H9 (cell line): ENCODE measurements at regions not wholly inside any gene's neighbourhood (a gene's known extent, or its start where the extent isn't known, plus 50 kb on each side); places are given as distances from the start of the nearest gene placed in this dataset.

ENCODE experiments used
- DNase-seq: peaks from one replicate; pipeline ENCODE4 v3.0.0-alpha.2; 2017
- H2AFZ ChIP-seq: one replicate; pipeline ENCODE4 v1.6.1; 2013; ENCODE audit warnings: mild to moderate bottlenecking, low read length, control low read depth, moderate library complexity
- H2AK5ac ChIP-seq: 2 replicates; pipeline ENCODE4 v1.6.1; 2013; ENCODE audit warnings: low read length, control low read depth, mixed read lengths; ENCODE audit not compliant: insufficient read length
- H2BK120ac ChIP-seq: one replicate; pipeline ENCODE4 v1.6.1; 2013; ENCODE audit warnings: low read depth, mild to moderate bottlenecking, low read length, control low read depth, inconsistent platforms; ENCODE audit not compliant: poor library complexity, severe bottlenecking
- H2BK12ac ChIP-seq: 2 replicates; pipeline ENCODE4 v1.6.1; 2013; ENCODE audit warnings: low read length, control low read depth, mixed read lengths, low read depth; ENCODE audit not compliant: insufficient read length
- H2BK15ac ChIP-seq: 2 replicates; pipeline ENCODE4 v1.6.1; 2013; ENCODE audit warnings: low read depth, low read length, control low read depth
- H2BK20ac ChIP-seq: one replicate; pipeline ENCODE4 v1.6.1; 2013; ENCODE audit warnings: low read depth, mild to moderate bottlenecking, low read length, control low read depth, inconsistent platforms; ENCODE audit not compliant: poor library complexity, severe bottlenecking
- H2BK5ac ChIP-seq: 2 replicates; pipeline ENCODE4 v1.6.1; 2013; ENCODE audit warnings: low read length, control low read depth, mixed read lengths; ENCODE audit not compliant: insufficient read length
- H3K14ac ChIP-seq: 2 replicates; pipeline ENCODE4 v1.6.1; 2013; ENCODE audit warnings: low read length, control low read depth; ENCODE audit not compliant: insufficient read depth
- H3K18ac ChIP-seq: 2 replicates; pipeline ENCODE4 v1.6.1; 2013; ENCODE audit warnings: low read depth, mild to moderate bottlenecking, mixed read lengths, low read length, control low read depth; ENCODE audit not compliant: insufficient read length
- H3K23ac ChIP-seq: 2 replicates; pipeline ENCODE4 v1.6.1; 2013; ENCODE audit warnings: low read length, control low read depth, mixed read lengths, low read depth; ENCODE audit not compliant: insufficient read length
- H3K23me2 ChIP-seq: 2 replicates; pipeline ENCODE4 v1.6.1; 2013; ENCODE audit warnings: low read depth, mild to moderate bottlenecking, mixed read lengths, low read length, control low read depth; ENCODE audit not compliant: insufficient read length, poor library complexity, severe bottlenecking
- H3K27ac ChIP-seq: 2 replicates; pipeline ENCODE4 v1.5.1; 2013; ENCODE audit warnings: low read length, control low read depth, mixed read lengths, low read depth; ENCODE audit not compliant: insufficient read length
- H3K27me3 ChIP-seq: 2 replicates; pipeline ENCODE4 v1.6.1; 2013; ENCODE audit warnings: low read length, control low read depth, inconsistent platforms; ENCODE audit not compliant: insufficient read depth
- H3K4ac ChIP-seq: 2 replicates; pipeline ENCODE4 v1.6.1; 2013; ENCODE audit warnings: low read depth, mild to moderate bottlenecking, control low read depth, inconsistent platforms, low read length, moderate library complexity
- H3K4me1 ChIP-seq: 2 replicates; pipeline ENCODE4 v1.6.1; 2013; ENCODE audit warnings: low read length, control low read depth, inconsistent platforms; ENCODE audit not compliant: insufficient read depth
- H3K4me2 ChIP-seq: 2 replicates; pipeline ENCODE4 v1.6.1; 2013; ENCODE audit warnings: low read length, control low read depth, mixed read lengths; ENCODE audit not compliant: insufficient read length, insufficient read depth
- H3K56ac ChIP-seq: 2 replicates; pipeline ENCODE4 v1.6.1; 2013; ENCODE audit warnings: low read depth, mild to moderate bottlenecking, mixed read lengths, low read length, control low read depth; ENCODE audit not compliant: insufficient read length
- H3K79me1 ChIP-seq: 2 replicates; pipeline ENCODE4 v1.6.1; 2013; ENCODE audit warnings: low read depth, mild to moderate bottlenecking, moderate library complexity, low read length, control low read depth, inconsistent platforms; ENCODE audit not compliant: insufficient read depth, poor library complexity, severe bottlenecking
- H3K79me2 ChIP-seq: 2 replicates; pipeline ENCODE4 v1.6.1; 2013; ENCODE audit warnings: low read length, control low read depth, inconsistent platforms; ENCODE audit not compliant: insufficient read depth
- H3K9ac ChIP-seq: 2 replicates; pipeline ENCODE4 v1.6.1; 2013; ENCODE audit warnings: low read length, control low read depth, mixed read lengths; ENCODE audit not compliant: insufficient read length; ENCODE audit errors: extremely low read depth
- H3K9me3 ChIP-seq: one replicate; pipeline ENCODE4 v1.6.1; 2013; ENCODE audit warnings: low read depth, low read length, inconsistent platforms; ENCODE audit not compliant: control insufficient read depth
- H3T11ph ChIP-seq: one replicate; pipeline ENCODE4 v1.6.1; 2013; ENCODE audit warnings: mild to moderate bottlenecking, low read length, control low read depth, inconsistent platforms
- H4K20me1 ChIP-seq: one replicate; pipeline ENCODE4 v1.6.1; 2013; ENCODE audit not compliant: control insufficient read depth, insufficient read length, insufficient read depth
- H4K5ac ChIP-seq: 2 replicates; pipeline ENCODE4 v1.6.1; 2013; ENCODE audit warnings: low read depth, mild to moderate bottlenecking, mixed read lengths, low read length, control low read depth; ENCODE audit not compliant: insufficient read length
- H4K8ac ChIP-seq: replicated peaks from 2 replicates; pipeline ENCODE4 v1.6.1; 2013; ENCODE audit warnings: low read length, control low read depth, mixed read lengths, low read depth; ENCODE audit not compliant: insufficient read length
- H4K91ac ChIP-seq: 2 replicates; pipeline ENCODE4 v1.6.1; 2013; ENCODE audit warnings: low read depth, mild to moderate bottlenecking, moderate library complexity, mixed read lengths, low read length, control low read depth; ENCODE audit not compliant: insufficient read length
- H3K27ac Mint-ChIP-seq, 3 experiments: 2 replicates in 2 of 3; 3 replicates in 1 of 3; pipeline ENCODE4 v1.8.0; 2020 to 2021; ENCODE audit warnings: mixed read lengths in 3 of 3, mild to moderate bottlenecking in 1 of 3, moderate library complexity in 1 of 3
- H3K27me3 Mint-ChIP-seq: 2 replicates; pipeline ENCODE4 v1.8.0; 2021; ENCODE audit warnings: low read depth, mild to moderate bottlenecking, moderate library complexity, mixed read lengths
- H3K36me3 Mint-ChIP-seq, 3 experiments: 2 replicates in 2 of 3; 3 replicates in 1 of 3; pipeline ENCODE4 v1.8.0; 2020 to 2021; ENCODE audit warnings: low read depth in 3 of 3, mixed read lengths in 3 of 3; ENCODE audit not compliant: insufficient read depth in 1 of 3
- H3K4me1 Mint-ChIP-seq, 2 experiments: 2 replicates each; pipeline ENCODE4 v1.8.0; 2020; ENCODE audit warnings: mixed read lengths in 2 of 2
- H3K4me3 Mint-ChIP-seq, 2 experiments: 2 replicates in 1 of 2; 3 replicates in 1 of 2; pipeline ENCODE4 v1.8.0; 2020 to 2021; ENCODE audit warnings: mild to moderate bottlenecking in 2 of 2, mixed read lengths in 2 of 2, moderate library complexity in 1 of 2
- H3K9me3 Mint-ChIP-seq, 2 experiments: 2 replicates in 1 of 2; 3 replicates in 1 of 2; pipeline ENCODE4 v1.8.0; 2020; ENCODE audit warnings: mild to moderate bottlenecking in 2 of 2, mixed read lengths in 2 of 2, moderate library complexity in 1 of 2
- CTCF ChIP-seq: fragments of 200-600 bp; sonication (generic); conservative IDR thresholded peaks from 3 replicates; pipeline ENCODE4 v1.8.0; 2021; ENCODE audit warnings: antibody characterized with exemption, mild to moderate bottlenecking
- WGBS: extraction: QIAGEN DNeasy Blood & Tissue Kit; methylation state at CpG from one replicate; pipeline ENCODE4 v1.1.7; 2013; ENCODE audit warnings: missing lambda C conversion rate, low lambda C conversion rate, mixed read lengths; ENCODE audit not compliant: insufficient read length; ENCODE audit errors: extremely low coverage; 5-methylcytosine and 5-hydroxymethylcytosine counted together

GRCh38 chr2:41716497-41716896, 331.3 kb upstream of the PKDCC start:
- Mint-ChIP-seq H3K27ac (peak overlapping the region; percentile 16 to 87 (median 66); a peak in 6 of 7 replicates), H3K4me3 (no peak overlapping the region), H3K4me1 (peaks cover 0 to 2% of the 10 kb centered on the region in 2 experiments; a peak in 1 of 4 replicates), H3K9me3 (no peaks in the 10 kb centered on the region), H3K36me3 (no peaks in the 10 kb centered on the region), H3K27me3 (no peaks in the 10 kb centered on the region)
- Histone ChIP-seq H4K8ac (no peak overlapping the region), H3K4me2 (no peak overlapping the region), H4K91ac (no peak overlapping the region), H3K9ac (no peak overlapping the region), H2BK20ac (no peak overlapping the region), H3K56ac (no peak overlapping the region), H3K27ac (no peak overlapping the region), H4K20me1 (no peaks in the 10 kb centered on the region), H3K9me3 (no peaks in the 10 kb centered on the region), H3K27me3 (no peaks in the 10 kb centered on the region), H2BK12ac (no peak overlapping the region), H2AFZ (no peak overlapping the region), H3K4ac (no peak overlapping the region), H3K79me1 (no peaks in the 10 kb centered on the region), H3K23ac (no peak overlapping the region), H2BK15ac (no peak overlapping the region), H3K23me2 (no peaks in the 10 kb centered on the region), H3K14ac (no peak overlapping the region), H2BK120ac (no peak overlapping the region), H3K4me1 (no peaks in the 10 kb centered on the region), H3K79me2 (no peaks in the 10 kb centered on the region), H2AK5ac (no peak overlapping the region), H4K5ac (no peak overlapping the region), H3T11ph (no peak overlapping the region), H2BK5ac (no peak overlapping the region), H3K18ac (no peak overlapping the region)
- no peak for DNase-seq
- TF ChIP-seq CTCF = no peak
- no CpG with 5 or more reads among the region's 5 CpGs for WGBS
